ENCODE measurements at regions not wholly inside any gene's neighbourhood (a gene's known extent, or its start where the extent isn't known, plus 50 kb on each side); places are given as distances from the start of the nearest gene placed in this dataset.

DNA sequence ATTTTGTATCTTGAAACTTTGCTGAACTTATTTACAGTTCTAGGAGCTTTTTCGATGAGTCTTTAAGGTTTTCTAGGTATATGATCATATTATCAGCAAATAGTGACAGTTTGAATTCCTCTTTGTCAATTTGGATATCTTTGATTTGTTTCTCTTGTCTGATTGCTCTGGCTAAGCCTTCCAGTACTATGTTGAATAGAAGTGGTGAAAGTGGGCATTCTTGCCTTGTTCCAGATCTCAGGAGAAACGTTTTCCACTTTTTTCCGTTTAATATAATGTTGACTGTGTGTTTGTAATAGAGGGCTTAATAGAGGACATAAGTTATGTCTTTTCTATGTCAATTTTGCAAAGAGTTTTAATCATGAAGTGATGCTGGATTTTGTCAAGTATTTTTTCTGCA lies 124.3 kb downstream of the ZNF280B start:
- ATAC-seq (ENCODE audit: low read depth) = no peak

More for the DNA sequence above, 124.3 kb downstream of the ZNF280B start:
- POLR2A ChIA-PET (ENCODE audit: unreplicated experiment) = no interaction called here
- no peak for DNase-seq
- no peak overlapping the region for H4K91ac ChIP-seq (ENCODE audit: insufficient read depth, low read depth, low read length)
- H3K23ac ChIP-seq (ENCODE audit: low read depth, low read length) = no peak overlapping the region
- H3K4me3 ChIP-seq (ENCODE audit: insufficient read depth, low read depth, low read length) = no peak overlapping the region
- no peaks in the 10 kb centered on the region for H3K79me1 ChIP-seq (ENCODE audit: low read depth in 1 of 2, low read length in 2 of 2)
- H4K20me1 ChIP-seq (ENCODE audit: insufficient read depth, low read length) = no peaks in the 10 kb centered on the region
- no peaks in the 10 kb centered on the region for H3K9me1 ChIP-seq (ENCODE audit: insufficient read depth, low read length)
- H2BK15ac ChIP-seq (ENCODE audit: low read depth, low read length) = no peak overlapping the region
- CTCF ChIA-PET = no interaction called here
- H3K27ac ChIP-seq (ENCODE audit: insufficient read depth, low read length) = no peak overlapping the region
- in situ Hi-C loops (cut with MboI; ENCODE audit: low sequenced_read_pairs) (no loop called here), dilution Hi-C loops (cut with HindIII; ENCODE audit: low sequenced_read_pairs, unreplicated experiment) (no loop called here), intact Hi-C loops (cut with micrococcal nuclease) (no loop called here)
- H2BK20ac ChIP-seq (ENCODE audit: low read depth, low read length) = no peak overlapping the region
- no peak overlapping the region for H2AFZ ChIP-seq (replicated peaks; ENCODE audit: low read length, poor library complexity)
- no peak overlapping the region for H2AK9ac ChIP-seq (replicated peaks; ENCODE audit: low read depth, low read length, poor library complexity)
- TF ChIP-seq MAZ (IDR thresholded peaks at IDR 0.05; ENCODE audit: borderline replicate concordance, low read depth, low read length) (no peak), MAFK (IDR thresholded peaks at IDR 0.05; ENCODE audit: low read depth, low read length) (no peak), FOS (IDR thresholded peaks at IDR 0.05; ENCODE audit: low read depth, low read length) (no peak), ELK1 (IDR thresholded peaks at IDR 0.05; ENCODE audit: borderline replicate concordance, low read depth, low read length) (no peak), SMC3 (IDR thresholded peaks at IDR 0.05; ENCODE audit: low read depth, low read length) (no peak), CTCF (conservative IDR thresholded peaks at IDR 0.05; ENCODE audit: low read depth, low read length) (no peak), MXI1 (IDR thresholded peaks at IDR 0.05; ENCODE audit: borderline replicate concordance, low read depth, low read length) (no peak), POLR2A (IDR thresholded peaks at IDR 0.05; ENCODE audit: low read depth, low read length) (no peak), CEBPB (IDR thresholded peaks at IDR 0.05; ENCODE audit: low read depth, low read length) (no peak), NFE2L2 (IDR thresholded peaks at IDR 0.05; ENCODE audit: low read depth, low read length) (no peak), RAD21 (IDR thresholded peaks at IDR 0.05; ENCODE audit: low read length) (no peak), RCOR1 (IDR thresholded peaks at IDR 0.05; ENCODE audit: insufficient replicate concordance, low read length) (no peak), RFX5 (IDR thresholded peaks at IDR 0.05; ENCODE audit: low read depth, low read length) (no peak), CHD1 (IDR thresholded peaks at IDR 0.05; ENCODE audit: low read depth, low read length) (no peak), BHLHE40 (IDR thresholded peaks at IDR 0.05; ENCODE audit: low read depth, low read length) (no peak)
- TF ChIP-seq, protein P1, sequence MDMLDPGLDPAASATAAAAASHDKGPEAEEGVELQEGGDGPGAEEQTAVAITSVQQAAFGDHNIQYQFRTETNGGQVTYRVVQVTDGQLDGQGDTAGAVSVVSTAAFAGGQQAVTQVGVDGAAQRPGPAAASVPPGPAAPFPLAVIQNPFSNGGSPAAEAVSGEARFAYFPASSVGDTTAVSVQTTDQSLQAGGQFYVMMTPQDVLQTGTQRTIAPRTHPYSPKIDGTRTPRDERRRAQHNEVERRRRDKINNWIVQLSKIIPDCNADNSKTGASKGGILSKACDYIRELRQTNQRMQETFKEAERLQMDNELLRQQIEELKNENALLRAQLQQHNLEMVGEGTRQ (IDR thresholded peaks at IDR 0.05; ENCODE audit: low read depth, low read length) = no peak
- H2AK5ac ChIP-seq (ENCODE audit: low read depth, low read length) = no peak overlapping the region
- BruUV-seq (replicated peaks) = no TSS peak
- no peak overlapping the region for H4K5ac ChIP-seq (ENCODE audit: low read depth, low read length)
- no peaks in the 10 kb centered on the region for H3K4me1 ChIP-seq (ENCODE audit: control insufficient read depth, insufficient read depth, low read length)
- H3K36me3 ChIP-seq (ENCODE audit: control insufficient read depth, insufficient read depth, low read length) = no peaks in the 10 kb centered on the region
- H3K27me3 ChIP-seq (ENCODE audit: control insufficient read depth, insufficient read depth, low read length) = peaks cover 3% of the 10 kb centered on the region
- no peak overlapping the region for H2BK120ac ChIP-seq (ENCODE audit: low read depth, low read length)
- H3K9me3 ChIP-seq (ENCODE audit: control insufficient read depth, insufficient read depth, low read length) = no peaks in the 10 kb centered on the region
- no peak overlapping the region for H3K4me2 ChIP-seq (ENCODE audit: low read depth, low read length)
- no peak overlapping the region for H4K8ac ChIP-seq (ENCODE audit: low read depth in 2 of 2, low read length in 2 of 2)
- H2BK5ac ChIP-seq (ENCODE audit: low read depth, low read length, poor library complexity, severe bottlenecking) = no peak overlapping the region
- no peak overlapping the region for H3K4ac ChIP-seq (ENCODE audit: low read depth, low read length)
- H3K14ac ChIP-seq (replicated peaks; ENCODE audit: low read depth, low read length) = no peak overlapping the region
- H3K9ac ChIP-seq (ENCODE audit: low read depth, low read length) = no peak overlapping the region
- WGBS, 2 experiments (ENCODE audit: extremely low coverage in 2 of 2, insufficient read length in 1 of 2) = no CpG with 5 or more reads among the region's 3 CpGs
- no peak overlapping the region for H3K56ac ChIP-seq (ENCODE audit: extremely low read depth, insufficient read depth, low read length)
- H3K18ac ChIP-seq (ENCODE audit: low read depth, low read length) = no peak overlapping the region

All from IMR-90 (cell line).